ENCODE measurements at regions not wholly inside any gene's neighbourhood (a gene's known extent, or its start where the extent isn't known, plus 50 kb on each side); places are given as distances from the start of the nearest gene placed in this dataset.
A peak's percentile ranks its signal among the peaks of the same experiment; 100 is the strongest.

DNA sequence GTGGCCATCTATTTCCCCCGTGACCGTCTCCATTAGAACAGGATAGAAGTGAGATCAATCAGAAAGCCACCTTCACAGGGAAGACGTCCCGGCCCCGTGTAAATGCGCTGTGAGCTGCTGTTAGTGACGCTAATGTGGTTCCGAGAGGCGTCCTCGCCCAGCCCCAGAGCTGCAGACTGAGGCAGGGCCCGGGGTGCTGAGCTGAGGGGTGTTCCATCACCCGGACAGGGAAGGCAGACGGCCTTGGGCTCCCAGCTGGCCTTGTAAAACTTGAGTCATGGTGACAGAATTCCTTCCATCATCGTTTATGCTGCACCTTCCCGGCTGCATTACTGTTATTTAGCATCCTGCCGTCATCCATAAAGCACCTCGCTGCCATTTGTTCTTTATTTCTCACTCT is 195.3 kb upstream of the CTBP2 start:
- H3K36me3 ChIP-seq: no peaks in the 10 kb centered on the region
- TF ChIP-seq, protein P1, sequence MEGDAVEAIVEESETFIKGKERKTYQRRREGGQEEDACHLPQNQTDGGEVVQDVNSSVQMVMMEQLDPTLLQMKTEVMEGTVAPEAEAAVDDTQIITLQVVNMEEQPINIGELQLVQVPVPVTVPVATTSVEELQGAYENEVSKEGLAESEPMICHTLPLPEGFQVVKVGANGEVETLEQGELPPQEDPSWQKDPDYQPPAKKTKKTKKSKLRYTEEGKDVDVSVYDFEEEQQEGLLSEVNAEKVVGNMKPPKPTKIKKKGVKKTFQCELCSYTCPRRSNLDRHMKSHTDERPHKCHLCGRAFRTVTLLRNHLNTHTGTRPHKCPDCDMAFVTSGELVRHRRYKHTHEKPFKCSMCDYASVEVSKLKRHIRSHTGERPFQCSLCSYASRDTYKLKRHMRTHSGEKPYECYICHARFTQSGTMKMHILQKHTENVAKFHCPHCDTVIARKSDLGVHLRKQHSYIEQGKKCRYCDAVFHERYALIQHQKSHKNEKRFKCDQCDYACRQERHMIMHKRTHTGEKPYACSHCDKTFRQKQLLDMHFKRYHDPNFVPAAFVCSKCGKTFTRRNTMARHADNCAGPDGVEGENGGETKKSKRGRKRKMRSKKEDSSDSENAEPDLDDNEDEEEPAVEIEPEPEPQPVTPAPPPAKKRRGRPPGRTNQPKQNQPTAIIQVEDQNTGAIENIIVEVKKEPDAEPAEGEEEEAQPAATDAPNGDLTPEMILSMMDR (IDR thresholded peaks at IDR 0.05): no peak
- H3K9me3 ChIP-seq: no peaks in the 10 kb centered on the region
- H3K4me3 ChIP-seq: no peak overlapping the region
- H3K27ac ChIP-seq: no peak overlapping the region
- H3K27me3 ChIP-seq (ENCODE audit: low read depth): no peaks in the 10 kb centered on the region
- intact Hi-C loops (cut with DNase I): no loop called here
- no peak for ATAC-seq
- no peaks in the 10 kb centered on the region for H3K4me1 ChIP-seq
- no peak for DNase-seq

DNA sequence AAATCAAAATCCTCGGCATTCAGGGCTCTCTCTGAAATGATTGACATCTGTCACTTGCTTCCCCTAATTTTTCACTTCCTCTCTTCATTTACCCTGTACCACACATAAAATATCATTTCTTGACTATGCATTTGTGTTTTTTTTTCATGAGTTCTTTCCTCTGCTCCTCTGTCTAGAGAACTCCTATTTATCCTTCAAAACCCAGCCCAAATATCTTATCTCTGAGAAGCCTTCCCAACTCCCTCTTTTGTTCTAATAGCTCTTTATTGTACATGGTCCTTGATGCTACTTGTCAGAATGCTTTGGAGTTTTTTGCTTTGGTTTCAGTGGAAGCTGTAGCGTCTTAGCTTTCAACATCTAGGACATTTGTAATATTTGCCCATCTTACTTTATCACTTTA is 190.2 kb upstream of the CTBP2 start:
- intact Hi-C loops (cut with DNase I): no loop called here
- Histone ChIP-seq H3K4me3 (no peak overlapping the region), H3K27ac (no peak overlapping the region), H3K27me3 (ENCODE audit: low read depth) (no peaks in the 10 kb centered on the region), H3K36me3 (no peaks in the 10 kb centered on the region), H3K9me3 (no peaks in the 10 kb centered on the region), H3K4me1 (no peaks in the 10 kb centered on the region)
- ATAC-seq: no peak
- TF ChIP-seq, protein P1 (IDR thresholded peaks at IDR 0.05): no peak
- DNase-seq: no peak

DNA sequence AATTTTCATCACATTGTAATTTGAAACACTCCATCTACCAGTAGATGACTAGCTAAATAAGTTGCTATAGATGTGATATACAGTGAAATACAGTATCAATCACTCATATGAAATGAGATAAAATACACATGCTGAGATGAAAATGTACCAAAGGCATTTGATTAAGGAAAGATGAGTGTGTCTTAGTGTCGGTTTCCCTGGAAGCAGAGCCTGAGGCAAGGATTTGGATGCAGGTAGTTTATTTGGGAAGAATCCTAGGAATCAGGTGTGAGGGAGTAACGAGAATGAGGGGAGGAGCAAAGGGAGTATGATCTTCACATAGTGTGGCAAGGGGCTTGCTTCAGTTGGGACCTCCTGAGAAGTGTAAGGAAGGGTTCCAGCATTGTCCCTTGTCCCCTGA is 188.2 kb upstream of the CTBP2 start:
- Histone ChIP-seq H3K9me3 (no peaks in the 10 kb centered on the region), H3K4me3 (no peak overlapping the region), H3K27me3 (ENCODE audit: low read depth) (no peaks in the 10 kb centered on the region), H3K4me1 (no peaks in the 10 kb centered on the region), H3K36me3 (no peaks in the 10 kb centered on the region), H3K27ac (no peak overlapping the region)
- DNase-seq: no peak
- intact Hi-C loops (cut with DNase I): no loop called here
- TF ChIP-seq, protein P1 (IDR thresholded peaks at IDR 0.05): no peak
- no peak for ATAC-seq

DNA sequence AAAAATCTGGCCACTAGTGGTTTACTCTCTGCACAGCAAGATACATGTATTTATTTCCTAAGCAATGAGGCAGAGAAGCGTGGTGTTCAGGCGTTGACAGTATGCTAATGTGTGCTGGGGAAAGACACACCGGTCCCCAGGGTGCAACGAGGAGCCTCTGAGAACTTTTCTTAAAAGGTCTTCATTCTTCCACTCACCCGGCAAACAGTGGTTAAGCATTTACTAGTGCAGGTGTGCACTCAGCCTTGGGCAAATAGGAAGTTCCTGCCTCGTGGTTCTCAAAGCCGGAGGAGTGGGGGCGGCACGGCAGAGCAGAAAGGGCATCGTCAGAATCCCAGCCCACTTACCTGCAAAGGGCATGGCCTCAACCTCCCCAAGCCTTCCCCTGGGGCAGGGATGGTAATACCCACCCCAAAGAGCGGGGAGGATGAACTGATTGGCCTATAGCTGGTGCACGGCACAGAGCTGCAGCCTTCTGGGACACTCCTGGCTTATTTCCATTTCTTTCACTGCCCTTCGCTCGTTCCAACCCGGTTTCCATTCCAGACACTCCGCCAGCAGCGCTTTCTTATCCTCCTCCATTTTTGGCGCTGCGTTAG is 184.3 kb upstream of the CTBP2 start:
- intact Hi-C loops (cut with DNase I): no loop called here

DNA sequence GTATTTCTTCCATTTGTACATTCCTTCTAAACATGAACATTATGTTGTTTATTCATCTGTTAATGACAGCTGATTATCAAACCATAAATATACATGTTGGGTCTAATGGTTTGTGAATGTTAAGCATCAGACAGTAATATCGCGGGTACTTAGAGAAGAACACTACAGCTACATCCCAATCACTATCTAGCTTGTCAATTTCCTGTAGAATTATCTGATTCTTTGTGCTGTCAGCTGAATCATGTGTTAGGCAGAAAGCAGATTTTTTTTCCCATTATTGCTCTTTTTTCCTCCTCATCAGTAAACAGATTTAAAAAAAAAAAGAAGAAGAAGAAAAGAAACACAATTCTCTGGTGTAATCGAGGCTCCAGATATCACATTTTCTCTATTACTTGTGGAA is 183.6 kb upstream of the CTBP2 start:
- no peaks in the 10 kb centered on the region for H3K4me1 ChIP-seq
- no peaks in the 10 kb centered on the region for H3K36me3 ChIP-seq
- H3K9me3 ChIP-seq: no peaks in the 10 kb centered on the region
- H3K27ac ChIP-seq: no peak overlapping the region
- intact Hi-C loops (cut with DNase I): no loop called here
- TF ChIP-seq, protein P1 (IDR thresholded peaks at IDR 0.05): no peak
- ATAC-seq (no peak), DNase-seq (no peak)
- H3K27me3 ChIP-seq (ENCODE audit: low read depth): no peaks in the 10 kb centered on the region
- H3K4me3 ChIP-seq: no peak overlapping the region

More for the DNA sequence above, 184.3 kb upstream of the CTBP2 start:
- H3K27ac ChIP-seq: no peak overlapping the region
- H3K27me3 ChIP-seq (ENCODE audit: low read depth): no peaks in the 10 kb centered on the region
- no peaks in the 10 kb centered on the region for H3K36me3 ChIP-seq
- H3K4me1 ChIP-seq: no peaks in the 10 kb centered on the region
- H3K9me3 ChIP-seq: no peaks in the 10 kb centered on the region
- TF ChIP-seq, protein P1 (IDR thresholded peaks at IDR 0.05): no peak
- peak overlapping the region; percentile 33 for H3K4me3 ChIP-seq
- no peak for DNase-seq
- ATAC-seq: peak; percentile 59 to 68
